ENCODE measurements at regions not wholly inside any gene's neighbourhood (a gene's known extent, or its start where the extent isn't known, plus 50 kb on each side); places are given as distances from the start of the nearest gene placed in this dataset.

DNA sequence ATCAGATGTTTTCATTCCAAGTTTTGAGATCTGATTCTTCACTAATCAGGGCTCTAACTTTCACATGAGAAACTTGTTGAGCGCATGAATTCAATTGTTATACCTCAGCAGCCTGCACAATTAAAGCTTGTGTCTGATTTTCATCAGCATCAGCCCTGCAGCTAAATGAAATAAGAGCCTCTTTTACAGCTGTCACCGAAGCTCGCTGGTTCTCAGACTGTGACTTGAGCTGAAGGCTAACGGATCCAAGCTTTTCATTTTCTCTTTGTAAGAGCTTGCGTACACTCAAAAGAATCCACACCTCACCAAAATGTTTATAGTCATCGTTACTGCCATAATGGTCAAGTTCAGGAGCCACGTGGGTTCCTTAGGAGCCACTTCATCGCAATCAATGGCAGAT is 65.5 kb upstream of the BEGAIN start:
- Mint-ChIP-seq H3K4me3 (no peak overlapping the region), H3K27me3 (peaks cover 51% of the 10 kb centered on the region), H3K27ac (ENCODE audit: low read depth) (no peak overlapping the region), H3K4me1 (no peaks in the 10 kb centered on the region), H3K36me3 (ENCODE audit: insufficient read depth) (no peaks in the 10 kb centered on the region), H3K9me3 (no peaks in the 10 kb centered on the region)
- DNase-seq (ENCODE audit: low spot score in 2 of 2) (no peak), ATAC-seq (replicated peaks; ENCODE audit: extremely low read depth, poor library complexity, severe bottlenecking) (no peak)

DNA sequence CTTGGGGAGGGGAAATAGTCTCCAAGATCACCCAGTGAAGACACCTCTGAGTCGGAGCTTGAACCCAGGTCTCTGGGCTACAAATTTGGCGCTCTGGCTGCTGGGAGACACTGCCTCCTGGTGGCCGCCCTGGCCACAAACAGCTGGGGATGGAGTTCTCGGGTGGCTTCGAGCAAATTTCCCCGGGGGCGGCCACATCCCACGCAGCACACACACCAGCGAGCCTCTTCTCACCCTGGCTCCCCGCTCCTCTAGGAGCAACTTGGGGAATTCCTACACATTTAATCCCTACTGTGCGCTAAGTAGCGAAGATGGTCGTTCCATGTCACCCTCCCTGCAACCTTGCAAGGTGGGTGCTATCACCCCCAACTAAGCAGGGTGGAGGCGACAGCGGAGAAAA is 66.2 kb upstream of the BEGAIN start:
- H3K9me3 Mint-ChIP-seq = no peaks in the 10 kb centered on the region
- no peaks in the 10 kb centered on the region for H3K36me3 Mint-ChIP-seq (ENCODE audit: insufficient read depth)

GRCh38 chr14:100654025-100654813 is 67.0 kb upstream of the BEGAIN start:
- no peaks in the 10 kb centered on the region for H3K4me1 Mint-ChIP-seq
- no peak for ATAC-seq (replicated peaks; ENCODE audit: extremely low read depth, poor library complexity, severe bottlenecking)
- no peaks in the 10 kb centered on the region for H3K9me3 Mint-ChIP-seq
- no peak overlapping the region for H3K27ac Mint-ChIP-seq (ENCODE audit: low read depth)
- H3K27me3 Mint-ChIP-seq = peaks cover 51% of the 10 kb centered on the region
- H3K4me3 Mint-ChIP-seq = peak overlapping the region; percentile 4
- H3K36me3 Mint-ChIP-seq (ENCODE audit: insufficient read depth) = no peaks in the 10 kb centered on the region
- no peak for DNase-seq (ENCODE audit: low spot score in 2 of 2)

More for the DNA sequence above, 66.2 kb upstream of the BEGAIN start:
- Mint-ChIP-seq H3K4me1 (no peaks in the 10 kb centered on the region), H3K27ac (ENCODE audit: low read depth) (no peak overlapping the region), H3K4me3 (peak overlapping the region; percentile 4), H3K27me3 (peaks cover 51% of the 10 kb centered on the region)
- ATAC-seq (replicated peaks; ENCODE audit: extremely low read depth, poor library complexity, severe bottlenecking) = no peak
- no peak for DNase-seq (ENCODE audit: low spot score in 2 of 2)

DNA sequence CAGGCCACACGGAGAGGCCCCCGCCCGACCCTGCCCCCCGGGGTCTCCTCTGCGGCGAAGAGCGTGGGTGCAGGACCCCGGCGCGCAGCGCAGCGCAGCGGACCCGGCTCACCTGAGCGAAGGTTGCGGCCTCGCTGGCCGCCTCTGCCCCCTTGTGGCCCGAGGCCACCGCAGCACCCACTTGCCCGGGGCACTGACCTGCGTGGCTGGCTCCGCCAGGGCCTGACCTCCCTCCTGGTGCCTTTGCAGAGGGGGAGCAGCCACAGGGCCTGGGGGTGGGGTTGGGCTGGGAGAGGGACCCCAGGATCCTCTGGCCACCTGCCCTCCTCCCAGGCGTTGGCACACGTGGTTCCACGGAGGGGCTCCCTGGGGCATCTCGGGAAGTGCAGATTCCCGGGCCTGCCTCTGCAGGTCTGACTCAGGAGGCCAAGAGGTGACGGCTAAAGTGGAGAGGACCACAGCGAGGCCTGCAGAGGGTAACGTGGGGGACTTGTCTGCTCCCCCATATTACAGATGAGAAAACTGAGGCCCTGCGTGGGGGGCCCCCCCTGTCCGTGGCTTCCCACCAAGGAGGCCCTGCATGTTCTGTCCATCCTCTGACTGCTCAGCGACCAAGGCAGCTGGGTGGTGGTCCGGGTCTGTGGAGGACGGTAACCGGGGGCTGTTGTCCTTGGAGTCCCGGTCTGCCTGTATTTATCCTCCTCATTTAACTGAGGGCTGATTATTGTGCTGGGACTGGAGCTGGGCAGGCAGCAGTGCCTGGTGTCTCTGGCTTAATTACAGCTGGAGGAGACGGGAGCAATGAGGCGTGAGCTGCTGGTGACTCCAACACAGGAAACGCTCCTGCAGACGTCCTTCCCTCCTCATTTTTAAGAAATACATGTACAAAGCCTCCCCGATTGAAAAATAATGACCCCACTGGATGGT is 67.9 kb upstream of the BEGAIN start:
- peaks cover 51% of the 10 kb centered on the region for H3K27me3 Mint-ChIP-seq
- H3K36me3 Mint-ChIP-seq (ENCODE audit: insufficient read depth) = no peaks in the 10 kb centered on the region
- no peak for DNase-seq (ENCODE audit: low spot score in 2 of 2)
- no peak overlapping the region for H3K4me3 Mint-ChIP-seq
- H3K27ac Mint-ChIP-seq (ENCODE audit: low read depth) = no peak overlapping the region
- no peak for ATAC-seq (replicated peaks; ENCODE audit: extremely low read depth, poor library complexity, severe bottlenecking)
- H3K9me3 Mint-ChIP-seq = no peaks in the 10 kb centered on the region
- no peaks in the 10 kb centered on the region for H3K4me1 Mint-ChIP-seq

- Mint-ChIP-seq H3K9me3 (no peaks in the 10 kb centered on the region), H3K27ac (ENCODE audit: low read depth) (no peak overlapping the region), H3K4me3 (no peak overlapping the region), H3K4me1 (no peaks in the 10 kb centered on the region), H3K36me3 (ENCODE audit: insufficient read depth) (no peaks in the 10 kb centered on the region), H3K27me3 (peaks cover 51% of the 10 kb centered on the region)
- DNase-seq (ENCODE audit: low spot score in 2 of 2) (no peak), ATAC-seq (replicated peaks; ENCODE audit: extremely low read depth, poor library complexity, severe bottlenecking) (no peak)
Measured at GRCh38 chr14:100655741-100656085, 68.5 kb upstream of the BEGAIN start.

- H3K4me1 Mint-ChIP-seq = no peaks in the 10 kb centered on the region
- DNase-seq (ENCODE audit: low spot score in 2 of 2) = no peak
- no peak overlapping the region for H3K4me3 Mint-ChIP-seq
- ATAC-seq (replicated peaks; ENCODE audit: extremely low read depth, poor library complexity, severe bottlenecking) = no peak
- H3K9me3 Mint-ChIP-seq = no peaks in the 10 kb centered on the region
- no peaks in the 10 kb centered on the region for H3K36me3 Mint-ChIP-seq (ENCODE audit: insufficient read depth)
- no peak overlapping the region for H3K27ac Mint-ChIP-seq (ENCODE audit: low read depth)
- peaks cover 40% of the 10 kb centered on the region for H3K27me3 Mint-ChIP-seq
Measured at GRCh38 chr14:100656996-100657395, 69.7 kb upstream of the DLK1 start.

GRCh38 chr14:100657780-100658179 is 68.9 kb upstream of the DLK1 start:
- no peak overlapping the region for H3K4me3 Mint-ChIP-seq
- no peak overlapping the region for H3K27ac Mint-ChIP-seq (ENCODE audit: low read depth)
- peaks cover under 1% of the 10 kb centered on the region for H3K36me3 Mint-ChIP-seq (ENCODE audit: insufficient read depth)
- peaks cover 40% of the 10 kb centered on the region for H3K27me3 Mint-ChIP-seq
- H3K9me3 Mint-ChIP-seq = no peaks in the 10 kb centered on the region
- ATAC-seq (replicated peaks; ENCODE audit: extremely low read depth, poor library complexity, severe bottlenecking) (no peak), DNase-seq (ENCODE audit: low spot score in 2 of 2) (no peak)
- H3K4me1 Mint-ChIP-seq = peaks cover 1% of the 10 kb centered on the region

DNA sequence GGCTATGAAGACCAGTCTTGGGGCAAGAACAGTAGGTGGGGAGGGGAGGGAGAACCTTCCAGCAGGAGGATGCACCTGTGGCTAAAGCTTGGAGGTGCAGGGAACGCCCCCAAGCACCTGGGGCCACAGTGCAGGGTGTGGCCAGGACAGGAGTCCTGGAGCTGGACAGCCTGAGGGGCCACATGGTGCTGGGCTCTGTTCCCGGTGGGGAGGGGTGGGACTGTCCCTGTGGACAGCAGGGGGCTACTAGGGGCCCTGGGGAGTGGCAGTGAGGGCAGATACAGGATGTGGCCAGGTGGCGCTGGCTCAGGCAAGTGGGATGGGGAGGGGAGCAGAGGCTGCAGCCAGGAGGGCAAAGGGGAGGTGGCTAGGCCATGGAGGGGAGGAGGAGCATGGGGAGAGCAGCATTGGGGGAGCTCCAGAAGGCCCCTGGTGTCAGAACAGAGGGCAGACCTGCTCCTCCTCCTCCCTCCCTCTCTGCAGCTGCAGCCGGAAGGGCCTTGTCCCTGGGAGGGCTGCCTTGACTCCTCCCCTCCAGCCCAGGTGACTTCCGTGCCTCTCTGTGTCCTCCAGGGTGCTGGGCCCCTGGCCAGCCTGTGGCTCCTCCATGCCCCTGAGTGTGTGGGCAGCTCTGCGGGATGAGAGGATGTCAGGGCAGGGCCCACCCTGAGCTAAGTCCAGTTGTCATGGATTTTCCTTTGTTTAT is 68.4 kb upstream of the DLK1 start:
- Mint-ChIP-seq H3K36me3 (ENCODE audit: insufficient read depth) (peaks cover 3% of the 10 kb centered on the region), H3K4me3 (no peak overlapping the region), H3K27ac (ENCODE audit: low read depth) (no peak overlapping the region), H3K27me3 (peaks cover 38% of the 10 kb centered on the region), H3K9me3 (no peaks in the 10 kb centered on the region), H3K4me1 (peaks cover 7% of the 10 kb centered on the region)
- ATAC-seq (replicated peaks; ENCODE audit: extremely low read depth, poor library complexity, severe bottlenecking) (no peak), DNase-seq (ENCODE audit: low spot score in 2 of 2) (no peak)

DNA sequence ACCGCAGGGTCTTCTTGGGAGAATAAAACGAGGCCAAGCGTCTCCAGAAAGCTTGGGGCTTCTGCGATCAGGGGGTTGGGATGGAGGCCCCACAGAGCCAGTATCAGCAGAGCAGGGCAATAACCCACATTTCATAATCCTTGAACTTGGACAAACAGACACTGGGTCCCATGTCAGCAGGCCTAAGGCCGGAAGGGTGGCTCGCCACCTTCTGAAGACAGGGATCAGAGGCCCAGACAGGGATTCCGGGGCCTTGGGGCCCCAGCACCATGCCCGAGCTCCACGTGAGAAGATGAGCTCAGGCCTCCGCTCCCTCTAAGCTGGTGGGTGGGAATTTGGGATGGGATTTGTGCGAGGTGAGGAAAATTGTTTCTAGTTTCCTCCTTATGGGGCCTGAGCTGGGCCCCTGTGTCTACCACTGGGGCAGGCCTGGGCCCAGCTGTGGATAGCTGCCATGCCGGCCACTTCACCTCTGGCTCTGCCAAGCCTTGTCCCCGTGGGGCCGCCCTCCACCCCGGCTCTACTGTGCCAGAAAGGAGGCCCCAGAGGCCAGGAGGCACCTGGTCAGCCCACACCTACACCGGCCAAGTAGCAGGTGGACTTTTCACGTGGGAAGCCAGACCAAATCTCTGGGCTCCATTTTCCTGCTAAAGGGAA is 67.2 kb upstream of the DLK1 start:
- H3K27ac Mint-ChIP-seq (ENCODE audit: low read depth) = no peak overlapping the region
- ATAC-seq (replicated peaks; ENCODE audit: extremely low read depth, poor library complexity, severe bottlenecking) = no peak
- H3K4me1 Mint-ChIP-seq = peaks cover 7% of the 10 kb centered on the region
- H3K4me3 Mint-ChIP-seq = no peak overlapping the region
- no peak for DNase-seq (ENCODE audit: low spot score in 2 of 2)
- no peaks in the 10 kb centered on the region for H3K9me3 Mint-ChIP-seq
- H3K36me3 Mint-ChIP-seq (ENCODE audit: insufficient read depth) = peaks cover 3% of the 10 kb centered on the region
- peaks cover 34% of the 10 kb centered on the region for H3K27me3 Mint-ChIP-seq

GRCh38 chr14:100660498-100660881 is 66.2 kb upstream of the DLK1 start:
- H3K27ac Mint-ChIP-seq (ENCODE audit: low read depth) = no peak overlapping the region
- H3K36me3 Mint-ChIP-seq (ENCODE audit: insufficient read depth) = peaks cover 3% of the 10 kb centered on the region
- no peaks in the 10 kb centered on the region for H3K9me3 Mint-ChIP-seq
- H3K4me1 Mint-ChIP-seq = peaks cover 7% of the 10 kb centered on the region
- ATAC-seq (replicated peaks; ENCODE audit: extremely low read depth, poor library complexity, severe bottlenecking) (no peak), DNase-seq (ENCODE audit: low spot score in 2 of 2) (no peak)
- no peak overlapping the region for H3K4me3 Mint-ChIP-seq
- H3K27me3 Mint-ChIP-seq = peaks cover 39% of the 10 kb centered on the region

DNA sequence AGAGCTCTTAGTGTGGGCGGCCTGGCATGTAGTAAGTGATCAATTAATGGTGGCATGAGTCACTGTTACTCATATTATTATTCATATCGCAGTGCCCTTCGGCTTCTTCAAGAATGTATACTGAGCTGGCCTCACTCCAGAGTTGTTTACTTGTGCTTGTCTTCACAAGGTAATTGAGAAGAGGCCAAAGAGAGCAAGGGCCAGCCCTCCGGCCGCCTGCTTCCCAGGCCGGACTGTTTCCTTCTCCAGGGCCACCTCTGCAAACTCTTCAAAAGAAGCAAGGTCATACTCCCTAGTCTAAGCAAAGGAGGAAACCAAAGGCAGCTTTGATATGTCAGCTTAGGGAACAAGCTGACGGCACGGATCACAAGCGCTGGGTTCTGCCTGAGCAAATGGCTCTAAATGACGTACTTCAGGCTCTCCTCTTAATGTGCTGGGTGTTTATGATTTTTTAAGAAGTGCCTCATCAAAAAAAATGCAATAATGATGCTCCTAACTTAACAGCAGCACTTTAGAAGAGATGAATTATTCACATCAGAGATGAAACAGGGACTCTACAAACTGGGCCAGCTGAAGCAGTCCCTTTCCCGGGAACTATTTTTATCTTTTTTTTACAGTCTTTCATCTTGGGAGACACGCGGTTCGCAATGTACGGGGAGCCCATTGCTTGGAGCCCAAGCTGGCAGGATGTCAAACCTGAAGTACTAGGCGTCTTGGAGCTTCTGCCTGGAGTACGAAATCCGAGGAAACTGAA is 65.6 kb upstream of the DLK1 start:
- no peak overlapping the region for H3K4me3 Mint-ChIP-seq
- no peak for ATAC-seq (replicated peaks; ENCODE audit: extremely low read depth, poor library complexity, severe bottlenecking)
- peaks cover 7% of the 10 kb centered on the region for H3K4me1 Mint-ChIP-seq
- no peak overlapping the region for H3K27ac Mint-ChIP-seq (ENCODE audit: low read depth)
- peaks cover 39% of the 10 kb centered on the region for H3K27me3 Mint-ChIP-seq
- H3K36me3 Mint-ChIP-seq (ENCODE audit: insufficient read depth) = peaks cover 3% of the 10 kb centered on the region
- no peaks in the 10 kb centered on the region for H3K9me3 Mint-ChIP-seq
- DNase-seq (ENCODE audit: low spot score in 2 of 2) = no peak

Data from central memory CD8-positive, alpha-beta T cell (primary cell).